Neural progenitor cell (in vitro differentiated cells): ENCODE measurements at regions not wholly inside any gene's neighbourhood (a gene's known extent, or its start where the extent isn't known, plus 50 kb on each side); places are given as distances from the start of the nearest gene placed in this dataset.

ENCODE experiments used
- DNase-seq: peaks from one replicate; pipeline ENCODE4 v3.0.0-alpha.2; 2016; ENCODE audit warnings: low spot score
- H2AFZ ChIP-seq: fragments of 200-600 bp; sonication (generic); replicated peaks from 2 replicates; pipeline ENCODE4 v1.6.1; 2016; ENCODE audit warnings: antibody characterized with exemption
- H3F3A ChIP-seq: fragments of 200-600 bp; sonication (generic); 2 replicates; pipeline ENCODE4 v1.6.1; 2016; ENCODE audit warnings: antibody characterized with exemption, low read depth
- H3K27ac ChIP-seq: fragments of 200-600 bp; sonication (generic); 2 replicates; pipeline ENCODE4 v1.5.1; 2016; ENCODE audit warnings: mild to moderate bottlenecking
- H3K27me3 ChIP-seq: fragments of 200-600 bp; sonication (generic); 2 replicates; pipeline ENCODE4 v1.6.1; 2016; ENCODE audit warnings: mild to moderate bottlenecking, moderate library complexity
- H3K36me3 ChIP-seq: fragments of 200-600 bp; sonication (generic); 2 replicates; pipeline ENCODE4 v1.5.1; 2016
- H3K4me1 ChIP-seq: fragments of 200-600 bp; sonication (generic); 2 replicates; pipeline ENCODE4 v1.6.1; 2016; ENCODE audit warnings: mixed run types
- H3K4me2 ChIP-seq: fragments of 200-600 bp; sonication (generic); 2 replicates; pipeline ENCODE4 v1.6.1; 2016
- H3K4me3 ChIP-seq: fragments of 200-600 bp; sonication (generic); 2 replicates; pipeline ENCODE4 v1.5.1; 2016
- H3K79me2 ChIP-seq: fragments of 200-600 bp; sonication (generic); 2 replicates; pipeline ENCODE4 v1.6.1; 2016; ENCODE audit warnings: low read depth
- H3K9ac ChIP-seq: fragments of 200-600 bp; sonication (generic); 2 replicates; pipeline ENCODE4 v1.6.1; 2016
- H3K9me3 ChIP-seq: fragments of 200-600 bp; sonication (generic); 2 replicates; pipeline ENCODE4 v1.5.1; 2016; ENCODE audit warnings: low read depth
- H4K20me1 ChIP-seq: fragments of 200-600 bp; sonication (generic); 2 replicates; pipeline ENCODE4 v1.6.1; 2016; ENCODE audit warnings: low read depth
- H3K27ac Mint-ChIP-seq: 3 replicates; pipeline ENCODE4 v1.8.0; 2021; ENCODE audit warnings: mixed read lengths
- H3K27me3 Mint-ChIP-seq: 2 replicates; pipeline ENCODE4 v1.8.0; 2022; ENCODE audit warnings: low read depth, mild to moderate bottlenecking, inconsistent platforms, moderate library complexity, mixed read lengths; ENCODE audit not compliant: insufficient read depth
- H3K36me3 Mint-ChIP-seq: 3 replicates; pipeline ENCODE4 v1.8.0; 2021; ENCODE audit warnings: mixed read lengths
- H3K4me1 Mint-ChIP-seq: 3 replicates; pipeline ENCODE4 v1.8.0; 2021; ENCODE audit warnings: mixed read lengths
- H3K4me3 Mint-ChIP-seq: 3 replicates; pipeline ENCODE4 v1.8.0; 2021; ENCODE audit warnings: mild to moderate bottlenecking, moderate library complexity, mixed read lengths
- H3K9me3 Mint-ChIP-seq: 3 replicates; pipeline ENCODE4 v1.8.0; 2020; ENCODE audit warnings: mixed read lengths
- EZH2 ChIP-seq: fragments of 200-600 bp; sonication (generic); IDR thresholded peaks from 2 replicates; pipeline ENCODE4 v1.6.1; 2017; ENCODE audit warnings: antibody characterized with exemption, mild to moderate bottlenecking, moderate library complexity
- EZH2phosphoT487 ChIP-seq: fragments of 200-600 bp; sonication (generic); IDR thresholded peaks from 2 replicates; pipeline ENCODE4 v1.6.1; 2017; ENCODE audit warnings: antibody characterized with exemption
- TF ChIP-seq, protein P1 (sequence below): fragments of 200-600 bp; sonication (generic); IDR thresholded peaks from 2 replicates; pipeline ENCODE4 v1.5.1; 2017; ENCODE audit warnings: antibody characterized with exemption, mild to moderate bottlenecking

DNA sequence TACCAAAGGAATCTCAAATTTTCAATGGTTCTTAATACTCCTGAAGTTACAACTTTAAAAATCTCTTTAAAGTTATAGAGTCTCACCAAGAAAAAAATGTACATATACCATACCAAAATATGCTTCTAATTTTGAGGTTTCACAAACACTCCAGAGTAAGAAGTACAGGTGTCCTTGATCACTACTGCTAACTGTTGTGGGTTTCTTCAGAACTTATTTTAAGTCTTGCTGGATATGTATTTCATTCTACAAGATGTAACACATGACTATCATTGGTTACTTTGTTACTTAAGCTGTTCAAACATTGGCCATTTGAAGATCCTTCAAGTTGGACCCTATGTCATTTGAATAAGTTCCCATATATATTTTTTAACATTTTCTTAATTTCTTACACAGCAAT lies 808.0 kb downstream of the PCDH19 start:
- Histone ChIP-seq H2AFZ (no peak overlapping the region), H3F3A (no peaks in the 10 kb centered on the region), H3K27me3 (no peaks in the 10 kb centered on the region), H3K79me2 (no peaks in the 10 kb centered on the region), H3K4me2 (no peak overlapping the region), H3K9me3 (peaks cover 6% of the 10 kb centered on the region), H3K4me3 (no peak overlapping the region), H4K20me1 (no peaks in the 10 kb centered on the region), H3K27ac (no peak overlapping the region), H3K9ac (no peak overlapping the region), H3K4me1 (peaks cover 10% of the 10 kb centered on the region), H3K36me3 (no peaks in the 10 kb centered on the region)
- Mint-ChIP-seq H3K4me1 (peaks cover 8% of the 10 kb centered on the region), H3K27ac (no peak overlapping the region), H3K4me3 (no peak overlapping the region), H3K36me3 (no peaks in the 10 kb centered on the region), H3K9me3 (no peaks in the 10 kb centered on the region), H3K27me3 (no peaks in the 10 kb centered on the region)
- no peak for TF ChIP-seq EZH2phosphoT487
- TF ChIP-seq, protein P1, sequence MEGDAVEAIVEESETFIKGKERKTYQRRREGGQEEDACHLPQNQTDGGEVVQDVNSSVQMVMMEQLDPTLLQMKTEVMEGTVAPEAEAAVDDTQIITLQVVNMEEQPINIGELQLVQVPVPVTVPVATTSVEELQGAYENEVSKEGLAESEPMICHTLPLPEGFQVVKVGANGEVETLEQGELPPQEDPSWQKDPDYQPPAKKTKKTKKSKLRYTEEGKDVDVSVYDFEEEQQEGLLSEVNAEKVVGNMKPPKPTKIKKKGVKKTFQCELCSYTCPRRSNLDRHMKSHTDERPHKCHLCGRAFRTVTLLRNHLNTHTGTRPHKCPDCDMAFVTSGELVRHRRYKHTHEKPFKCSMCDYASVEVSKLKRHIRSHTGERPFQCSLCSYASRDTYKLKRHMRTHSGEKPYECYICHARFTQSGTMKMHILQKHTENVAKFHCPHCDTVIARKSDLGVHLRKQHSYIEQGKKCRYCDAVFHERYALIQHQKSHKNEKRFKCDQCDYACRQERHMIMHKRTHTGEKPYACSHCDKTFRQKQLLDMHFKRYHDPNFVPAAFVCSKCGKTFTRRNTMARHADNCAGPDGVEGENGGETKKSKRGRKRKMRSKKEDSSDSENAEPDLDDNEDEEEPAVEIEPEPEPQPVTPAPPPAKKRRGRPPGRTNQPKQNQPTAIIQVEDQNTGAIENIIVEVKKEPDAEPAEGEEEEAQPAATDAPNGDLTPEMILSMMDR, result no peak
- TF ChIP-seq EZH2, result no peak
- no peak for DNase-seq

DNA sequence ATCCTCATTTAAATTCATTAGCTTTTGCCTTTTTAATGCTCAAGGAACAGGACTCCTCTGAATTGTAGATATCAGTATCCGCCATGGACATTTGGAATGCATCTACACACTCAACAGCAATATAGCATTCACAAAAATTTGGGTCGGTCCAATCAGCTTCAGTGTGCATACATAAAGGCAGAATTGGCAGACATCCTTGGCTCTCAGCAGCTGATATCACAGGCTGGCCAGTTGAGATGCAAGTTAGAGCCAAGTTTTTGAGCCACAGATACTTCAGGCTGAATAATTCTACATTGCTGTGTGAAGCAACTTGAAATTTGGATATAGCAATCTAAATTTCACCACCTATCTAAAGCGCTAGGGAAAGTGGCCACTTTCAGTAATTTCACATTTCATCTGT lies 821.1 kb downstream of the PCDH19 start:
- no peaks in the 10 kb centered on the region for H4K20me1 ChIP-seq
- peaks cover 3% of the 10 kb centered on the region for H3K36me3 ChIP-seq
- no peaks in the 10 kb centered on the region for H3K9me3 ChIP-seq
- no peak overlapping the region for H3K27ac Mint-ChIP-seq
- H3K36me3 Mint-ChIP-seq, result no peaks in the 10 kb centered on the region
- peaks cover 10% of the 10 kb centered on the region for H3K9me3 Mint-ChIP-seq
- H3K9ac ChIP-seq, result no peak overlapping the region
- no peak overlapping the region for H3K4me2 ChIP-seq
- no peak overlapping the region for H2AFZ ChIP-seq
- TF ChIP-seq EZH2phosphoT487, result no peak
- TF ChIP-seq, protein P1, result no peak
- TF ChIP-seq EZH2, result no peak
- H3K4me1 ChIP-seq, result no peaks in the 10 kb centered on the region
- H3K27me3 Mint-ChIP-seq, result no peaks in the 10 kb centered on the region
- H3K4me3 ChIP-seq, result no peak overlapping the region
- no peak overlapping the region for H3K27ac ChIP-seq
- no peak overlapping the region for H3K4me3 Mint-ChIP-seq
- H3K4me1 Mint-ChIP-seq, result no peaks in the 10 kb centered on the region
- H3F3A ChIP-seq, result no peaks in the 10 kb centered on the region
- no peak for DNase-seq
- no peaks in the 10 kb centered on the region for H3K79me2 ChIP-seq
- no peaks in the 10 kb centered on the region for H3K27me3 ChIP-seq

DNA sequence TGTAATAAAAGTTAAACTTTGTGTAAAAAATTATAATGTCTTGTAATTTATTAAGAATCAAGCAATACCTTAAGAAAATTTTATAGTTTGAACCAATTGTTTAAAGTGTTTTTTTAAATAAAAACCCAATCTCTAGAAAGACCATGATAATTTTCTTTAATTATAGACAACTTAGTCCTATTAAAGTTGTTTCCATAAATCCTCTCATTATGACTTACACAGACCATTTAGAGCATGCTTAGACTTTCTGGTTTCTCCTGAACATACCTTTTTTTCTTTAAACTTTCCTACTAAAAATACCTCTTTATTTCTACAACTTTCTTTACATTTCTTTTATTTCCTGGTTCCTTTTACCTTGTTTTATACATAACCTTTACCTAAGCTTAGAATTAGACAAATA lies 837.4 kb downstream of the PCDH19 start:
- Histone ChIP-seq H3K27ac (no peak overlapping the region), H3K4me3 (no peak overlapping the region), H3K9me3 (peaks cover 36% of the 10 kb centered on the region), H2AFZ (no peak overlapping the region), H3K27me3 (no peaks in the 10 kb centered on the region), H3K79me2 (no peaks in the 10 kb centered on the region), H3K4me1 (no peaks in the 10 kb centered on the region), H3F3A (no peaks in the 10 kb centered on the region), H3K4me2 (no peak overlapping the region), H4K20me1 (no peaks in the 10 kb centered on the region), H3K36me3 (no peaks in the 10 kb centered on the region), H3K9ac (no peak overlapping the region)
- Mint-ChIP-seq H3K4me3 (no peak overlapping the region), H3K27ac (no peak overlapping the region), H3K36me3 (no peaks in the 10 kb centered on the region), H3K9me3 (peaks cover 47% of the 10 kb centered on the region), H3K27me3 (peaks cover 3% of the 10 kb centered on the region), H3K4me1 (no peaks in the 10 kb centered on the region)
- no peak for TF ChIP-seq EZH2phosphoT487
- TF ChIP-seq EZH2, result no peak
- TF ChIP-seq, protein P1, result no peak
- DNase-seq, result peak; percentile 12
